Nephron (organoid): ENCODE measurements at regions not wholly inside any gene's neighbourhood (a gene's known extent, or its start where the extent isn't known, plus 50 kb on each side); places are given as distances from the start of the nearest gene placed in this dataset.

Source experiments
- H3K27ac Mint-ChIP-seq, 3 experiments: 2 replicates each; pipeline ENCODE4 v1.8.0; 2020; ENCODE audit warnings: mixed read lengths in 3 of 3, mild to moderate bottlenecking in 2 of 3, moderate library complexity in 1 of 3
- H3K27me3 Mint-ChIP-seq: 2 replicates; pipeline ENCODE4 v1.8.0; 2021; ENCODE audit warnings: low read depth, mild to moderate bottlenecking, moderate library complexity, mixed read lengths
- H3K36me3 Mint-ChIP-seq: 2 replicates; pipeline ENCODE4 v1.8.0; 2020; ENCODE audit warnings: low read depth, mixed read lengths
- H3K4me1 Mint-ChIP-seq: 2 replicates; pipeline ENCODE4 v1.8.0; 2020; ENCODE audit warnings: mixed read lengths
- H3K4me3 Mint-ChIP-seq, 3 experiments: 2 replicates each; pipeline ENCODE4 v1.8.0; 2020; ENCODE audit warnings: mild to moderate bottlenecking in 3 of 3, mixed read lengths in 3 of 3, moderate library complexity in 2 of 3
- H3K9me3 Mint-ChIP-seq: 2 replicates; pipeline ENCODE4 v1.8.0; 2020; ENCODE audit warnings: mixed read lengths
- CTCF ChIP-seq, 3 experiments: fragments of 200-600 bp; sonication (generic); IDR thresholded peaks; one replicate each; pipeline ENCODE4 v1.5.0; 2021; ENCODE audit warnings: antibody characterized with exemption in 3 of 3; ENCODE audit not compliant: unreplicated experiment in 3 of 3

GRCh38 chr7:18196638-18197037 is 169.0 kb upstream of the PRPS1L1 start:
- no peak overlapping the region for H3K27ac Mint-ChIP-seq
- H3K36me3 Mint-ChIP-seq: no peaks in the 10 kb centered on the region
- TF ChIP-seq CTCF (IDR thresholded peaks at IDR 0.05; ENCODE audit: unreplicated experiment in 3 of 3): no peak
- no peaks in the 10 kb centered on the region for H3K9me3 Mint-ChIP-seq
- H3K4me3 Mint-ChIP-seq: no peak overlapping the region
- H3K4me1 Mint-ChIP-seq: peaks cover 8% of the 10 kb centered on the region
- no peaks in the 10 kb centered on the region for H3K27me3 Mint-ChIP-seq

GRCh38 chr7:18198868-18199267 is 171.2 kb upstream of the PRPS1L1 start:
- Mint-ChIP-seq H3K4me1 (peaks cover 14% of the 10 kb centered on the region), H3K27me3 (no peaks in the 10 kb centered on the region), H3K4me3 (no peak overlapping the region), H3K9me3 (no peaks in the 10 kb centered on the region), H3K27ac (no peak overlapping the region), H3K36me3 (no peaks in the 10 kb centered on the region)
- TF ChIP-seq CTCF (IDR thresholded peaks at IDR 0.05; ENCODE audit: unreplicated experiment in 3 of 3): no peak

- TF ChIP-seq CTCF (IDR thresholded peaks at IDR 0.05; ENCODE audit: unreplicated experiment in 3 of 3): no peak
- Mint-ChIP-seq H3K9me3 (no peaks in the 10 kb centered on the region), H3K27me3 (no peaks in the 10 kb centered on the region), H3K36me3 (no peaks in the 10 kb centered on the region), H3K27ac (peak overlapping the region in 1 of 3 experiments; percentile 53), H3K4me3 (no peak overlapping the region), H3K4me1 (peaks cover 14% of the 10 kb centered on the region)
Measured at GRCh38 chr7:18200266-18200665, 172.6 kb upstream of the PRPS1L1 start.

GRCh38 chr7:18200855-18201254 is 173.2 kb upstream of the PRPS1L1 start:
- no peaks in the 10 kb centered on the region for H3K9me3 Mint-ChIP-seq
- H3K36me3 Mint-ChIP-seq: no peaks in the 10 kb centered on the region
- TF ChIP-seq CTCF (IDR thresholded peaks at IDR 0.05; ENCODE audit: unreplicated experiment in 3 of 3): no peak
- H3K27me3 Mint-ChIP-seq: no peaks in the 10 kb centered on the region
- H3K4me3 Mint-ChIP-seq: no peak overlapping the region
- peak overlapping the region in 1 of 3 experiments; percentile 53 for H3K27ac Mint-ChIP-seq
- peaks cover 14% of the 10 kb centered on the region for H3K4me1 Mint-ChIP-seq

GRCh38 chr7:18201350-18201749 is 173.7 kb upstream of the PRPS1L1 start:
- H3K4me3 Mint-ChIP-seq: no peak overlapping the region
- no peaks in the 10 kb centered on the region for H3K36me3 Mint-ChIP-seq
- H3K4me1 Mint-ChIP-seq: peaks cover 14% of the 10 kb centered on the region
- no peaks in the 10 kb centered on the region for H3K27me3 Mint-ChIP-seq
- no peak for TF ChIP-seq CTCF (IDR thresholded peaks at IDR 0.05; ENCODE audit: unreplicated experiment in 3 of 3)
- no peaks in the 10 kb centered on the region for H3K9me3 Mint-ChIP-seq
- peak overlapping the region in 1 of 3 experiments; percentile 53 for H3K27ac Mint-ChIP-seq

GRCh38 chr7:18202315-18203045 is 174.8 kb upstream of the PRPS1L1 start:
- no peaks in the 10 kb centered on the region for H3K36me3 Mint-ChIP-seq

More at GRCh38 chr7:18202315-18203045, 174.8 kb upstream of the PRPS1L1 start:
- no peak for TF ChIP-seq CTCF (IDR thresholded peaks at IDR 0.05; ENCODE audit: unreplicated experiment in 3 of 3)
- H3K27ac Mint-ChIP-seq: peak overlapping the region in 1 of 3 experiments; percentile 53
- no peak overlapping the region for H3K4me3 Mint-ChIP-seq
- peaks cover 14% of the 10 kb centered on the region for H3K4me1 Mint-ChIP-seq
- H3K9me3 Mint-ChIP-seq: no peaks in the 10 kb centered on the region
- H3K27me3 Mint-ChIP-seq: no peaks in the 10 kb centered on the region
